A673 (cell line): ENCODE measurements at regions not wholly inside any gene's neighbourhood (a gene's known extent, or its start where the extent isn't known, plus 50 kb on each side); places are given as distances from the start of the nearest gene placed in this dataset.

Experiments
- BruUV-seq: library from RNA; stranded (reverse); fragments of 400-500 nt; replicated peaks from 2 replicates; lab custom pipeline; 2021; lab: Mats Ljungman, UMichigan
- CTCF ChIA-PET: fragments of 300-600 bp; sonication (Branson Sonifier 250); formaldehyde crosslinking; loops from one replicate; lab custom pipeline; 2022; ENCODE audit warnings: antibody characterized with exemption; lab: Charles Lee
- POLR2A ChIA-PET: fragments of 300-600 bp; sonication (Branson Sonifier 250); formaldehyde crosslinking; loops from one replicate; lab custom pipeline; 2022; ENCODE audit warnings: antibody characterized with exemption; ENCODE audit not compliant: low non-redundant PET; lab: Charles Lee
- DNase-seq: peaks from one replicate; pipeline ENCODE4 v3.0.0-alpha.2; 2015; ENCODE audit warnings: low spot score
- H3K27ac ChIP-seq: fragments of 200-600 bp; sonication (generic); 2 replicates; pipeline ENCODE4 v1.5.1; 2016; ENCODE audit warnings: mixed run types, low read depth, mild to moderate bottlenecking, mixed read lengths, antibody characterized with exemption, low read length; ENCODE audit not compliant: poor library complexity, severe bottlenecking
- H3K27me3 ChIP-seq: fragments of 200-600 bp; sonication (generic); replicated peaks from 2 replicates; pipeline ENCODE4 v1.6.1; 2017; ENCODE audit warnings: mixed run types, low read depth, mild to moderate bottlenecking, mixed read lengths, antibody characterized with exemption, low read length; ENCODE audit not compliant: insufficient read depth, poor library complexity
- H3K36me3 ChIP-seq: fragments of 200-600 bp; sonication (generic); 2 replicates; pipeline ENCODE4 v1.6.1; 2016; ENCODE audit warnings: mixed run types, mild to moderate bottlenecking, mixed read lengths, antibody characterized with exemption, low read length; ENCODE audit not compliant: insufficient read depth, poor library complexity, severe bottlenecking
- H3K4me1 ChIP-seq: fragments of 200-600 bp; sonication (generic); 2 replicates; pipeline ENCODE4 v1.6.1; 2017; ENCODE audit warnings: mixed run types, mild to moderate bottlenecking, mixed read lengths, antibody characterized with exemption, low read length; ENCODE audit not compliant: insufficient read depth, poor library complexity, severe bottlenecking
- H3K4me3 ChIP-seq: fragments of 200-600 bp; sonication (generic); 2 replicates; pipeline ENCODE4 v1.5.1; 2016; ENCODE audit warnings: low read depth, mixed run types, mild to moderate bottlenecking, mixed read lengths, low read length; ENCODE audit not compliant: poor library complexity, severe bottlenecking
- H3K9me3 ChIP-seq: fragments of 200-600 bp; sonication (generic); 2 replicates; pipeline ENCODE4 v1.6.1; 2016; ENCODE audit warnings: mixed run types, low read depth, mild to moderate bottlenecking, mixed read lengths, antibody characterized with exemption, low read length; ENCODE audit not compliant: poor library complexity, severe bottlenecking
- EZH2 ChIP-seq: fragments of 200-600 bp; sonication (generic); IDR thresholded peaks from 2 replicates; pipeline ENCODE4 v1.6.1; 2017; ENCODE audit warnings: borderline replicate concordance, low read depth, mild to moderate bottlenecking, mixed read lengths, antibody characterized with exemption, low read length; ENCODE audit not compliant: poor library complexity, severe bottlenecking
- intact Hi-C: fragments of 100-400 bp; cut with micrococcal nuclease; formaldehyde crosslinking; loops from one replicate; pipeline ENCODE4 v1.10.0; 2022; ENCODE audit not compliant: unreplicated experiment
- TF ChIP-seq, protein P1 (sequence below): fragments of 300-800, 200-600 bp; sonication (generic); conservative IDR thresholded peaks from 2 replicates; pipeline ENCODE4 v1.5.1; 2017; ENCODE audit warnings: low read depth, mild to moderate bottlenecking, antibody characterized with exemption, low read length, moderate library complexity, mixed read lengths

DNA sequence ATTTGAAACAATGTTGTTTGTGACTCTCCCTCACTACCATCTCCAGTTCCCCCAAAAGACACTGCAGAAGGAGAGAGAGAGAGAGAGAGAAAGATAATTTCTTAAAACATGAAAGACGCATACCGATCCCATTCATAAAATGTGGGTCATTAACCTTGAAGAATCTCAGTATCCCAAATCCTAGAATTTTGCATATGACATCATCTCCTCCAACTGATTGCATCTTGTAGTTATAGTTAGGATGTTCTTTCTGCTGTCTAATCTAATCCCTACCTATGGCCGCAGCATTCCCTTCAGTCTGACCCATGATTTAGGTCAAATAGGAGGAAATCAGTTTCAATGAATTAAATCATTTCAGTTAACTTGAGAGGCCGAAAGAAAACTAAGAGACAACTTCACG, 142.4 kb upstream of the ETS2 start:
- Histone ChIP-seq H3K4me3 (no peak overlapping the region), H3K36me3 (no peaks in the 10 kb centered on the region), H3K9me3 (no peaks in the 10 kb centered on the region), H3K27me3 (peaks cover 63% of the 10 kb centered on the region), H3K27ac (no peak overlapping the region), H3K4me1 (peaks cover 8% of the 10 kb centered on the region)
- TF ChIP-seq EZH2 = no peak
- no TSS peak for BruUV-seq
- intact Hi-C loops = no loop called here
- no peak for DNase-seq
- ChIA-PET POLR2A (no interaction called here), CTCF (interaction anchor here (1.2 kb wide), 1 partner anchor 761 kb away, joined by 4 read pairs; no protein-coding TSS in a partner anchor)

DNA sequence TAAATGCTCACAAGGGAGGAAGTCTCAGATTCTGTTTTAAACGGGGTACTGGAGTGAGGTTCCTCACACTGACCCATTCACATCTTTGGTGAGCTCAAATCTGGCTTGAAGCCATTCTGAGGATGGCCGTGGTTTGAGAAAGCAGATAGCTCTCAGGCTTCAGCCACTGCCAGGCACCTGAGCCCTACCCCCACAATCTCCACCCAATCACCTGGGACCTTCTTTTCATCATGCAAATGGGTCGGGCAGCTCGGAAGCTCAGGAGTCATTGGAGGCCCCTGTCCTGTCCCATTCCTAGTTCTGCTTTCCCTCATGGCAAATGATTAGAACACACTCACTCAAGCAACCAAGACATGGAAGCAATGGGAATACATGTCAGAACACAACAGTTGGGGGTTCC, 141.4 kb upstream of the ETS2 start:
- H3K27me3 ChIP-seq = peaks cover 53% of the 10 kb centered on the region
- ChIA-PET CTCF (interaction anchor here (1.2 kb wide), 1 partner anchor 760 kb away, joined by 4 read pairs; no protein-coding TSS in a partner anchor), POLR2A (no interaction called here)
- intact Hi-C loops = no loop called here
- H3K4me3 ChIP-seq = no peak overlapping the region
- peaks cover 8% of the 10 kb centered on the region for H3K4me1 ChIP-seq
- H3K36me3 ChIP-seq = no peaks in the 10 kb centered on the region
- no peak overlapping the region for H3K27ac ChIP-seq
- TF ChIP-seq, protein P1, sequence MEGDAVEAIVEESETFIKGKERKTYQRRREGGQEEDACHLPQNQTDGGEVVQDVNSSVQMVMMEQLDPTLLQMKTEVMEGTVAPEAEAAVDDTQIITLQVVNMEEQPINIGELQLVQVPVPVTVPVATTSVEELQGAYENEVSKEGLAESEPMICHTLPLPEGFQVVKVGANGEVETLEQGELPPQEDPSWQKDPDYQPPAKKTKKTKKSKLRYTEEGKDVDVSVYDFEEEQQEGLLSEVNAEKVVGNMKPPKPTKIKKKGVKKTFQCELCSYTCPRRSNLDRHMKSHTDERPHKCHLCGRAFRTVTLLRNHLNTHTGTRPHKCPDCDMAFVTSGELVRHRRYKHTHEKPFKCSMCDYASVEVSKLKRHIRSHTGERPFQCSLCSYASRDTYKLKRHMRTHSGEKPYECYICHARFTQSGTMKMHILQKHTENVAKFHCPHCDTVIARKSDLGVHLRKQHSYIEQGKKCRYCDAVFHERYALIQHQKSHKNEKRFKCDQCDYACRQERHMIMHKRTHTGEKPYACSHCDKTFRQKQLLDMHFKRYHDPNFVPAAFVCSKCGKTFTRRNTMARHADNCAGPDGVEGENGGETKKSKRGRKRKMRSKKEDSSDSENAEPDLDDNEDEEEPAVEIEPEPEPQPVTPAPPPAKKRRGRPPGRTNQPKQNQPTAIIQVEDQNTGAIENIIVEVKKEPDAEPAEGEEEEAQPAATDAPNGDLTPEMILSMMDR = no peak
- no peaks in the 10 kb centered on the region for H3K9me3 ChIP-seq
- no TSS peak for BruUV-seq
- DNase-seq = no peak

- no peak overlapping the region for H3K4me3 ChIP-seq
- H3K27ac ChIP-seq = no peak overlapping the region
- DNase-seq = no peak
- H3K27me3 ChIP-seq = peaks cover 48% of the 10 kb centered on the region
- H3K36me3 ChIP-seq = no peaks in the 10 kb centered on the region
- H3K4me1 ChIP-seq = peaks cover 8% of the 10 kb centered on the region
- BruUV-seq = no TSS peak
- no peak for TF ChIP-seq EZH2
- TF ChIP-seq, protein P1 = no peak
- ChIA-PET POLR2A (no interaction called here), CTCF (no interaction called here)
- intact Hi-C loops = no loop called here
- no peaks in the 10 kb centered on the region for H3K9me3 ChIP-seq
Measured at GRCh38 chr21:38664841-38665240, 140.9 kb upstream of the ETS2 start.

GRCh38 chr21:38667291-38667870, 138.3 kb upstream of the ETS2 start:
- H3K4me1 ChIP-seq = no peaks in the 10 kb centered on the region
- no TSS peak for BruUV-seq
- no peaks in the 10 kb centered on the region for H3K9me3 ChIP-seq
- ChIA-PET POLR2A (no interaction called here), CTCF (interaction anchor here (0.6 kb wide), 1 partner anchor 505 kb away, joined by 3 read pairs; no protein-coding TSS in a partner anchor)
- TF ChIP-seq, protein P1 = no peak
- no peak for TF ChIP-seq EZH2
- H3K27ac ChIP-seq = no peak overlapping the region
- H3K4me3 ChIP-seq = no peak overlapping the region
- DNase-seq = no peak
- peaks cover 22% of the 10 kb centered on the region for H3K27me3 ChIP-seq
- no peaks in the 10 kb centered on the region for H3K36me3 ChIP-seq
- intact Hi-C loops = no loop called here
